Stromal cell of bone marrow (primary cell): ENCODE measurements at regions not wholly inside any gene's neighbourhood (a gene's known extent, or its start where the extent isn't known, plus 50 kb on each side); places are given as distances from the start of the nearest gene placed in this dataset.
"Not testable (repeated sequence)": the region's sequence is repeated elsewhere in the genome, so short reads cannot be mapped to it uniquely, and the experiment has no call there.

Experiments
- DNase-seq: peaks from one replicate; pipeline ENCODE4 v3.0.0-alpha.2; 2012; ENCODE audit warnings: low read depth

- DNase-seq = no peak
These were observed 185.9 kb downstream of the AVL9 start for GRCh38 chr7:32681174-32681518.

GRCh38 chr7:32680259-32681173 is 185.2 kb downstream of the AVL9 start:
- DNase-seq = peak; percentile 69

GRCh38 chr7:32679192-32679591 is 183.9 kb downstream of the AVL9 start:
- no peak for DNase-seq

GRCh38 chr7:32677593-32677992 is 182.3 kb downstream of the AVL9 start:
- DNase-seq = no peak

- DNase-seq = no peak
These were observed 181.1 kb downstream of the AVL9 start for GRCh38 chr7:32676249-32676941.

GRCh38 chr7:32673275-32673983 is 178.1 kb downstream of the AVL9 start:
- no peak for DNase-seq

- DNase-seq = no peak
These were observed 175.1 kb downstream of the AVL9 start for GRCh38 chr7:32670110-32671025.

GRCh38 chr7:32669173-32669870 is 174.0 kb downstream of the AVL9 start:
- DNase-seq = peak; percentile 28

GRCh38 chr7:32668387-32669097 is 173.3 kb downstream of the AVL9 start:
- DNase-seq = not testable (repeated sequence)

GRCh38 chr7:32667586-32667985 is 172.3 kb downstream of the AVL9 start:
- not testable (repeated sequence) for DNase-seq

- not testable (repeated sequence) for DNase-seq
These were observed 168.5 kb downstream of the AVL9 start for GRCh38 chr7:32663805-32664211.

GRCh38 chr7:32662509-32662908 is 167.2 kb downstream of the AVL9 start:
- not testable (repeated sequence) for DNase-seq

GRCh38 chr7:32661929-32662328 is 166.6 kb downstream of the AVL9 start:
- DNase-seq = no peak

GRCh38 chr7:32661501-32661900 is 166.2 kb downstream of the AVL9 start:
- no peak for DNase-seq

- no peak for DNase-seq
These were observed 165.6 kb downstream of the AVL9 start for GRCh38 chr7:32660936-32661335.

- no peak for DNase-seq
These were observed 164.6 kb downstream of the AVL9 start for GRCh38 chr7:32659853-32660252.

- DNase-seq = no peak
These were observed 163.2 kb downstream of the AVL9 start for GRCh38 chr7:32658467-32658869.

GRCh38 chr7:32658034-32658433 is 162.7 kb downstream of the AVL9 start:
- DNase-seq = no peak

GRCh38 chr7:32654549-32654948 is 159.3 kb downstream of the AVL9 start:
- not testable (repeated sequence) for DNase-seq

- DNase-seq = not testable (repeated sequence)
These were observed 155.1 kb downstream of the AVL9 start for GRCh38 chr7:32650356-32650755.
